Keratinocyte (primary cell): ENCODE measurements at regions not wholly inside any gene's neighbourhood (a gene's known extent, or its start where the extent isn't known, plus 50 kb on each side); places are given as distances from the start of the nearest gene placed in this dataset.

Experiments used
- DNase-seq: peaks from one replicate; pipeline ENCODE4 v3.0.0-alpha.2; 2011; ENCODE audit warnings: low read depth, missing footprints, low spot score
- FAIRE-seq: peaks from 2 replicates; lab custom pipeline; 2011; peaks lifted over from hg19 to GRCh38; lab: Jason Lieb, UNC
- H2AFZ ChIP-seq: 2 replicates; pipeline ENCODE4 v1.6.0; 2012; ENCODE audit warnings: low read length, control low read depth, inconsistent platforms; ENCODE audit not compliant: control insufficient read depth
- H3K27ac ChIP-seq: 2 replicates; pipeline ENCODE4 v1.5.1; 2011; ENCODE audit warnings: low read length; ENCODE audit not compliant: control insufficient read depth, insufficient read depth
- H3K27me3 ChIP-seq: 3 replicates; pipeline ENCODE4 v1.6.0; 2011; ENCODE audit warnings: low read length; ENCODE audit not compliant: control insufficient read depth, insufficient read depth; ENCODE audit errors: extremely low read depth
- H3K36me3 ChIP-seq, 2 experiments: 2 replicates in 1 of 2; 3 replicates in 1 of 2; pipeline ENCODE4 v1.5.1; 2011; ENCODE audit warnings: low read length in 2 of 2, mild to moderate bottlenecking in 1 of 2; ENCODE audit not compliant: control insufficient read depth in 2 of 2, insufficient read depth in 2 of 2; ENCODE audit errors: extremely low read depth in 1 of 2
- H3K4me1 ChIP-seq: 3 replicates; pipeline ENCODE4 v1.5.1; 2011; ENCODE audit warnings: low read length; ENCODE audit not compliant: control insufficient read depth, insufficient read depth; ENCODE audit errors: extremely low read depth
- H3K4me2 ChIP-seq: 3 replicates; pipeline ENCODE4 v1.6.0; 2011; ENCODE audit warnings: low read depth, low read length; ENCODE audit not compliant: control insufficient read depth, insufficient read depth; ENCODE audit errors: extremely low read depth
- H3K4me3 ChIP-seq, 3 experiments: fragments of 200-600 bp in 1 of 3; sonication (generic) in 1 of 3; 2 replicates in 2 of 3; 3 replicates in 1 of 3; pipeline ENCODE4 v1.5.1; 2011 to 2016; ENCODE audit warnings: low read length in 3 of 3, mild to moderate bottlenecking in 3 of 3, control low read depth in 2 of 3, inconsistent platforms in 1 of 3, low read depth in 1 of 3, mixed read lengths in 1 of 3, mixed run types in 1 of 3, moderate library complexity in 1 of 3; ENCODE audit not compliant: control insufficient read depth in 2 of 3, insufficient read depth in 2 of 3; ENCODE audit errors: extremely low read depth in 1 of 3
- H3K79me2 ChIP-seq: 2 replicates; pipeline ENCODE4 v1.6.0; 2012; ENCODE audit warnings: low read length; ENCODE audit not compliant: control insufficient read depth, insufficient read depth
- H3K9ac ChIP-seq: 3 replicates; pipeline ENCODE4 v1.6.0; 2011; ENCODE audit warnings: low read length; ENCODE audit not compliant: control insufficient read depth, insufficient read depth; ENCODE audit errors: extremely low read depth
- H3K9me1 ChIP-seq: 3 replicates; pipeline ENCODE4 v1.6.0; 2011; ENCODE audit warnings: low read length; ENCODE audit not compliant: control insufficient read depth, insufficient read depth; ENCODE audit errors: extremely low read depth
- H3K9me3 ChIP-seq: 2 replicates; pipeline ENCODE4 v1.5.1; 2012; ENCODE audit warnings: low read depth, low read length; ENCODE audit not compliant: control insufficient read depth
- H4K20me1 ChIP-seq: 3 replicates; pipeline ENCODE4 v1.6.0; 2011; ENCODE audit warnings: low read length; ENCODE audit not compliant: control insufficient read depth, insufficient read depth; ENCODE audit errors: extremely low read depth
- EZH2 ChIP-seq: IDR thresholded peaks from one replicate; pipeline ENCODE4 v1.6.1; 2012; ENCODE audit warnings: inconsistent platforms, mild to moderate bottlenecking, low read length, moderate library complexity
- dilution Hi-C: fragments of 300-500 bp; cut with MboI; formaldehyde crosslinking; loops from one replicate; pipeline ENCODE4 v1.7.0; 2020; ENCODE audit warnings: low sequenced_read_pairs; ENCODE audit not compliant: extremely low pct_ligation_motif_present
- TF ChIP-seq, protein P1 (sequence below), 3 experiments: IDR thresholded peaks in 1 of 3; conservative IDR thresholded peaks in 1 of 3; optimal IDR thresholded peaks in 1 of 3; 2 replicates in 2 of 3; 3 replicates in 1 of 3; pipeline versions ENCODE3 to v1.5.1; 2011; ENCODE audit warnings: low read length in 3 of 3, mild to moderate bottlenecking in 3 of 3, moderate library complexity in 2 of 3, control low read depth in 1 of 3, inconsistent platforms in 1 of 3; ENCODE audit not compliant: insufficient read depth in 2 of 3; ENCODE audit errors: extremely low read depth in 1 of 3

GRCh38 chr9:75239176-75239575 lies 150.9 kb downstream of the OSTF1 start:
- Histone ChIP-seq H3K4me1 (peaks cover 4% of the 10 kb centered on the region), H3K27me3 (no peaks in the 10 kb centered on the region), H3K4me2 (no peak overlapping the region), H4K20me1 (no peaks in the 10 kb centered on the region), H2AFZ (peak overlapping the region; percentile 71), H3K79me2 (no peaks in the 10 kb centered on the region), H3K36me3 (no peaks in the 10 kb centered on the region), H3K4me3 (no peak overlapping the region), H3K27ac (no peak overlapping the region), H3K9me3 (no peaks in the 10 kb centered on the region), H3K9ac (no peak overlapping the region), H3K9me1 (no peaks in the 10 kb centered on the region)
- dilution Hi-C loops = no loop called here
- DNase-seq = peak; percentile 76
- peak; percentile 34 for FAIRE-seq
- TF ChIP-seq, protein P1, sequence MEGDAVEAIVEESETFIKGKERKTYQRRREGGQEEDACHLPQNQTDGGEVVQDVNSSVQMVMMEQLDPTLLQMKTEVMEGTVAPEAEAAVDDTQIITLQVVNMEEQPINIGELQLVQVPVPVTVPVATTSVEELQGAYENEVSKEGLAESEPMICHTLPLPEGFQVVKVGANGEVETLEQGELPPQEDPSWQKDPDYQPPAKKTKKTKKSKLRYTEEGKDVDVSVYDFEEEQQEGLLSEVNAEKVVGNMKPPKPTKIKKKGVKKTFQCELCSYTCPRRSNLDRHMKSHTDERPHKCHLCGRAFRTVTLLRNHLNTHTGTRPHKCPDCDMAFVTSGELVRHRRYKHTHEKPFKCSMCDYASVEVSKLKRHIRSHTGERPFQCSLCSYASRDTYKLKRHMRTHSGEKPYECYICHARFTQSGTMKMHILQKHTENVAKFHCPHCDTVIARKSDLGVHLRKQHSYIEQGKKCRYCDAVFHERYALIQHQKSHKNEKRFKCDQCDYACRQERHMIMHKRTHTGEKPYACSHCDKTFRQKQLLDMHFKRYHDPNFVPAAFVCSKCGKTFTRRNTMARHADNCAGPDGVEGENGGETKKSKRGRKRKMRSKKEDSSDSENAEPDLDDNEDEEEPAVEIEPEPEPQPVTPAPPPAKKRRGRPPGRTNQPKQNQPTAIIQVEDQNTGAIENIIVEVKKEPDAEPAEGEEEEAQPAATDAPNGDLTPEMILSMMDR (optimal IDR thresholded peaks at IDR 0.05 in 1 of 3, IDR thresholded peaks at IDR 0.05 in 1 of 3, conservative IDR thresholded peaks at IDR 0.05 in 1 of 3; ENCODE audit: extremely low read depth in 1 of 3, insufficient read depth in 2 of 3, low read length in 3 of 3) = no peak
- TF ChIP-seq EZH2 = no peak

DNA sequence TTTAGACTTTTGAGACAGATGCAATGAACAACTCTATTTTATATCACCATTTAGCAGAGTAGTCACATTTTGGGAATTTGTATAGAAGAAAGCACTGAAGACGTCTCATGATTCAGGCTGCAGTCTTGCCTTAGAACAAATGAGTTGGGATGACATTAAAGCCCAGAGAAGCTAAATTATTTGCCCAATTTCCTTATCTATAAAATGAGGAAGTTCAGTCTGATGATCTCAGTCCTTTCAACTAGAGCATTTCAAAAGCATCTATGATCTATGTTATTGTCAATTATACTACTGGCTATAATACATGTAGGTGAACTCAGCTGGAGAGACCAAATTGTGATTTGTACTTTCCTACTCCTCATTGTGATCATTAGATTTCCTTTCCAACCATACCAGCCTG lies 154.1 kb downstream of the OSTF1 start:
- Histone ChIP-seq H3K27ac (no peak overlapping the region), H3K27me3 (no peaks in the 10 kb centered on the region), H4K20me1 (no peaks in the 10 kb centered on the region), H3K36me3 (no peaks in the 10 kb centered on the region), H3K4me3 (no peak overlapping the region), H3K9me3 (no peaks in the 10 kb centered on the region), H3K79me2 (no peaks in the 10 kb centered on the region), H3K4me2 (no peak overlapping the region), H2AFZ (no peak overlapping the region), H3K4me1 (peaks cover 4% of the 10 kb centered on the region), H3K9me1 (no peaks in the 10 kb centered on the region), H3K9ac (no peak overlapping the region)
- DNase-seq (no peak), FAIRE-seq (no peak)
- dilution Hi-C loops = no loop called here
- TF ChIP-seq EZH2 = no peak
- TF ChIP-seq, protein P1 (optimal IDR thresholded peaks at IDR 0.05 in 1 of 3, IDR thresholded peaks at IDR 0.05 in 1 of 3, conservative IDR thresholded peaks at IDR 0.05 in 1 of 3; ENCODE audit: extremely low read depth in 1 of 3, insufficient read depth in 2 of 3, low read length in 3 of 3) = no peak
